Pancreas (tissue), 10 donors: ENCODE measurements at regions not wholly inside any gene's neighbourhood (a gene's known extent, or its start where the extent isn't known, plus 50 kb on each side); places are given as distances from the start of the nearest gene placed in this dataset.

Source experiments
- ATAC-seq, 4 donors: fragments of 200-7000 bp; cut with Tn5 transposase; one replicate each; pipeline versions ENCODE4 v1.8.0 to v1.9.1; 2020; ENCODE audit warnings: mild to moderate bottlenecking in 4 of 4, moderate library complexity in 4 of 4
- DNase-seq, 6 donors: peaks; one replicate each; pipeline ENCODE4 v3.0.0-alpha.2; 2020
- FAIRE-seq: peaks from 2 replicates; lab custom pipeline; 2012; peaks lifted over from hg19 to GRCh38; lab: Jason Lieb, UNC
- H3K27ac ChIP-seq, 4 donors: fragments of 200-600 bp; sonication (generic); 1 replicate in 3 of 4; 2 replicates in 1 of 4; pipeline versions ENCODE4 v1.5.0 to v1.8.0; 2020
- H3K27me3 ChIP-seq, 4 donors: fragments of 200-600 bp; one replicate each; pipeline ENCODE4 v1.8.0; 2021
- H3K36me3 ChIP-seq, 3 donors: fragments of 200-600 bp; sonication (generic) in 1 of 3; one replicate each; pipeline versions ENCODE4 v1.5.0 to v1.8.0; 2020 to 2021
- H3K4me1 ChIP-seq, 3 donors: fragments of 200-600 bp; one replicate each; pipeline ENCODE4 v1.8.0; 2021
- H3K4me3 ChIP-seq, 4 donors: fragments of 200-600 bp; sonication (generic) in 2 of 4; one replicate each; pipeline versions ENCODE4 v1.5.0 to v1.8.0; 2020 to 2021
- H3K9me3 ChIP-seq, 4 donors: fragments of 200-600 bp; one replicate each; pipeline ENCODE4 v1.8.0; 2021
- CTCF ChIP-seq, 4 donors: fragments of 200-600 bp; sonication (generic) in 3 of 4; IDR thresholded peaks; one replicate each; pipeline versions ENCODE4 v1.5.0 to v1.8.0; 2021; ENCODE audit warnings: antibody characterized with exemption in 4 of 4
- WGBS, 2 donors: extraction: QIAGEN DNeasy Blood & Tissue Kit; methylation state at CpG; one replicate each; pipeline ENCODE4 v1.1.7; 2013; 5-methylcytosine and 5-hydroxymethylcytosine counted together
- intact Hi-C, 3 donors: fragments of 100-400 bp; cut with DNase I; formaldehyde crosslinking; loops; one replicate each; pipeline versions ENCODE4 v1.11.1 to v1.14.2; 2022
- donor health status: healthy with polysubstance abuse.
- donor health status: DM: no; HTN: no; CAD: no; lungs with moderate emphysema.
- donor health status: DM: no; HTN: no; CAD: no.
- donor health status: control.
- donor health status: control.
- donor health status: Bipolar disorder and iron deficiency.
- donor health status: DM: yes; HTN: yes; CAD: no.
- donor health status: DM: no; HTN: no; CAD: no.
- donor health status: DM: no; HTN: no; CAD: no.
- donor health status: DM: yes; HTN: yes; CAD: no.

GRCh38 chr6:44737829-44738528 lies 350.5 kb downstream of the CDC5L start:
- Histone ChIP-seq H3K4me3 (no peak overlapping the region), H3K36me3 (no peaks in the 10 kb centered on the region), H3K4me1 (no peaks in the 10 kb centered on the region), H3K27me3 (no peaks in the 10 kb centered on the region), H3K27ac (no peak overlapping the region), H3K9me3 (no peaks in the 10 kb centered on the region)
- FAIRE-seq (no peak), DNase-seq (no peak), ATAC-seq (peak in 1 of 4 donors; percentile 49)
- WGBS, 2 donors = 61 to 66% methylated on average over 6 of the region's 6 CpGs
- intact Hi-C loops = no loop called here
- no peak for TF ChIP-seq CTCF (IDR thresholded peaks at IDR 0.05)

GRCh38 chr6:44738601-44739146 lies 351.2 kb downstream of the CDC5L start:
- ATAC-seq (peak in 2 of 4 donors; percentile 26 to 60), DNase-seq (no peak), FAIRE-seq (no peak)
- H3K27ac ChIP-seq = no peak overlapping the region
- no peak for TF ChIP-seq CTCF (IDR thresholded peaks at IDR 0.05)
- H3K4me3 ChIP-seq = no peak overlapping the region
- no peaks in the 10 kb centered on the region for H3K9me3 ChIP-seq
- H3K4me1 ChIP-seq = no peaks in the 10 kb centered on the region
- intact Hi-C loops = no loop called here
- 82 to 92% methylated on average over 8 of the region's 8 CpGs for WGBS, 2 donors
- no peaks in the 10 kb centered on the region for H3K27me3 ChIP-seq
- H3K36me3 ChIP-seq = no peaks in the 10 kb centered on the region

GRCh38 chr6:44739181-44739580 lies 351.7 kb downstream of the CDC5L start:
- Histone ChIP-seq H3K4me1 (no peaks in the 10 kb centered on the region), H3K4me3 (no peak overlapping the region), H3K27me3 (no peaks in the 10 kb centered on the region), H3K36me3 (no peaks in the 10 kb centered on the region), H3K9me3 (no peaks in the 10 kb centered on the region), H3K27ac (no peak overlapping the region)
- DNase-seq (no peak), ATAC-seq (peak in 1 of 4 donors; percentile 26), FAIRE-seq (no peak)
- 82 to 84% methylated on average over 16 of the region's 16 CpGs for WGBS, 2 donors
- intact Hi-C loops = no loop called here
- no peak for TF ChIP-seq CTCF (IDR thresholded peaks at IDR 0.05)

- Histone ChIP-seq H3K4me1 (no peaks in the 10 kb centered on the region), H3K36me3 (no peaks in the 10 kb centered on the region), H3K9me3 (no peaks in the 10 kb centered on the region), H3K27ac (no peak overlapping the region), H3K4me3 (no peak overlapping the region), H3K27me3 (no peaks in the 10 kb centered on the region)
- TF ChIP-seq CTCF (IDR thresholded peaks at IDR 0.05) = no peak
- 75 to 90% methylated on average over 8 of the region's 8 CpGs for WGBS, 2 donors
- DNase-seq (no peak), FAIRE-seq (no peak), ATAC-seq (no peak)
- intact Hi-C loops = no loop called here
Observed at GRCh38 chr6:44740566-44741120, 353.1 kb downstream of the CDC5L start.

- DNase-seq (no peak), ATAC-seq (no peak), FAIRE-seq (no peak)
- H3K4me1 ChIP-seq = no peaks in the 10 kb centered on the region
- intact Hi-C loops = no loop called here
- H3K27ac ChIP-seq = no peak overlapping the region
- H3K27me3 ChIP-seq = no peaks in the 10 kb centered on the region
- H3K36me3 ChIP-seq = no peaks in the 10 kb centered on the region
- WGBS, 2 donors = 67 to 69% methylated on average over 2 of the region's 2 CpGs
- H3K4me3 ChIP-seq = no peak overlapping the region
- no peak for TF ChIP-seq CTCF (IDR thresholded peaks at IDR 0.05)
- H3K9me3 ChIP-seq = no peaks in the 10 kb centered on the region
Observed at GRCh38 chr6:44742201-44742600, 354.7 kb downstream of the CDC5L start.
